Body of pancreas (tissue), 4 donors: ENCODE measurements at regions not wholly inside any gene's neighbourhood (a gene's known extent, or its start where the extent isn't known, plus 50 kb on each side); places are given as distances from the start of the nearest gene placed in this dataset.

Experiments
- POLR2A ChIP-seq, 3 donors: fragments of 450-650 bp; IDR thresholded peaks; one replicate each; pipeline ENCODE4 v1.6.1; 2016; ENCODE audit warnings: antibody characterized with exemption in 3 of 3, mild to moderate bottlenecking in 2 of 3
- TF ChIP-seq, protein P1 (sequence below), 7 experiments: fragments of 450-650 bp in 4 of 7; fragments of 200-600 bp in 3 of 7; sonication (generic) in 3 of 7; IDR thresholded peaks; one replicate each; pipeline ENCODE4 v1.5.1; 2016 to 2019; ENCODE audit warnings: antibody characterized with exemption in 7 of 7

- TF ChIP-seq, protein P1, sequence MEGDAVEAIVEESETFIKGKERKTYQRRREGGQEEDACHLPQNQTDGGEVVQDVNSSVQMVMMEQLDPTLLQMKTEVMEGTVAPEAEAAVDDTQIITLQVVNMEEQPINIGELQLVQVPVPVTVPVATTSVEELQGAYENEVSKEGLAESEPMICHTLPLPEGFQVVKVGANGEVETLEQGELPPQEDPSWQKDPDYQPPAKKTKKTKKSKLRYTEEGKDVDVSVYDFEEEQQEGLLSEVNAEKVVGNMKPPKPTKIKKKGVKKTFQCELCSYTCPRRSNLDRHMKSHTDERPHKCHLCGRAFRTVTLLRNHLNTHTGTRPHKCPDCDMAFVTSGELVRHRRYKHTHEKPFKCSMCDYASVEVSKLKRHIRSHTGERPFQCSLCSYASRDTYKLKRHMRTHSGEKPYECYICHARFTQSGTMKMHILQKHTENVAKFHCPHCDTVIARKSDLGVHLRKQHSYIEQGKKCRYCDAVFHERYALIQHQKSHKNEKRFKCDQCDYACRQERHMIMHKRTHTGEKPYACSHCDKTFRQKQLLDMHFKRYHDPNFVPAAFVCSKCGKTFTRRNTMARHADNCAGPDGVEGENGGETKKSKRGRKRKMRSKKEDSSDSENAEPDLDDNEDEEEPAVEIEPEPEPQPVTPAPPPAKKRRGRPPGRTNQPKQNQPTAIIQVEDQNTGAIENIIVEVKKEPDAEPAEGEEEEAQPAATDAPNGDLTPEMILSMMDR (IDR thresholded peaks at IDR 0.05): no peak
- TF ChIP-seq POLR2A (IDR thresholded peaks at IDR 0.05): no peak
These were observed 228.2 kb downstream of the RFPL4B start for GRCh38 chr6:112575309-112575834.
